OCI-LY3 (cell line): ENCODE measurements at regions not wholly inside any gene's neighbourhood (a gene's known extent, or its start where the extent isn't known, plus 50 kb on each side); places are given as distances from the start of the nearest gene placed in this dataset.

ENCODE experiments used
- EZH2phosphoT487 ChIP-seq: fragments of 200-600 bp; shearing (Covaris generic); IDR thresholded peaks from 2 replicates; pipeline ENCODE4 v1.6.1; 2018; ENCODE audit warnings: antibody characterized with exemption, mixed run types, low read depth
- TF ChIP-seq, protein P1 (sequence below): fragments of 200-600, 300-600 bp; sonication (generic); IDR thresholded peaks from 2 replicates; pipeline ENCODE4 v1.5.1; 2014; ENCODE audit warnings: antibody characterized with exemption, low read length, low read depth

DNA sequence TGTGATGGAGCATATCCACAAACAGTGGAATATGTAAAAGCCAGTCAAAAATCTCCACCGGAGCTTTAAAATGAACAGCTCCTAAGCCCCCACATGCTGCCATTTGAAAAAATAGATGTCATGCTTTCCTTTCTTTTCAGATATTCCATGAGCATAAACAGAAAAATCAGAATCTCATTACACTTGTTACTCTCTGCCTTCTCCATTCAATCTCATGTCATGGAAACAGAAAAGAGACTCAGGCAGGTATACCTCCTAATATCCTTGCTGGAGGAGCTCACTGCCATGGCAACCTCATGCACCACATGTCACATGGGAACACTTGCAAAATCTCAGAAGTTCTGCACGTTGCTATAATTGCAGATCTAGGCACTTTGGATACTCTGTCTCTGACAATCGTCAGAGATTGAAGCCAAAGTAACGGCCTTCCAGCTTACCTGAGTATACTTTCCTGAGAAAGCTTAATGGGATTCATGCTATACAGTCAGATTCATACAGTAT lies 317.0 kb upstream of the ADAMTS9 start:
- TF ChIP-seq, protein P1, sequence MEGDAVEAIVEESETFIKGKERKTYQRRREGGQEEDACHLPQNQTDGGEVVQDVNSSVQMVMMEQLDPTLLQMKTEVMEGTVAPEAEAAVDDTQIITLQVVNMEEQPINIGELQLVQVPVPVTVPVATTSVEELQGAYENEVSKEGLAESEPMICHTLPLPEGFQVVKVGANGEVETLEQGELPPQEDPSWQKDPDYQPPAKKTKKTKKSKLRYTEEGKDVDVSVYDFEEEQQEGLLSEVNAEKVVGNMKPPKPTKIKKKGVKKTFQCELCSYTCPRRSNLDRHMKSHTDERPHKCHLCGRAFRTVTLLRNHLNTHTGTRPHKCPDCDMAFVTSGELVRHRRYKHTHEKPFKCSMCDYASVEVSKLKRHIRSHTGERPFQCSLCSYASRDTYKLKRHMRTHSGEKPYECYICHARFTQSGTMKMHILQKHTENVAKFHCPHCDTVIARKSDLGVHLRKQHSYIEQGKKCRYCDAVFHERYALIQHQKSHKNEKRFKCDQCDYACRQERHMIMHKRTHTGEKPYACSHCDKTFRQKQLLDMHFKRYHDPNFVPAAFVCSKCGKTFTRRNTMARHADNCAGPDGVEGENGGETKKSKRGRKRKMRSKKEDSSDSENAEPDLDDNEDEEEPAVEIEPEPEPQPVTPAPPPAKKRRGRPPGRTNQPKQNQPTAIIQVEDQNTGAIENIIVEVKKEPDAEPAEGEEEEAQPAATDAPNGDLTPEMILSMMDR: no peak
- no peak for TF ChIP-seq EZH2phosphoT487
